Left colon (tissue), 2 donors: ENCODE measurements at regions not wholly inside any gene's neighbourhood (a gene's known extent, or its start where the extent isn't known, plus 50 kb on each side); places are given as distances from the start of the nearest gene placed in this dataset.
"Not testable (repeated sequence)": the region's sequence is repeated elsewhere in the genome, so short reads cannot be mapped to it uniquely, and the experiment has no call there.

Experiments used
- ATAC-seq: fragments of 200-7000 bp; cut with Tn5 transposase; one replicate; pipeline ENCODE4 v1.9.1; 2020; ENCODE audit warnings: mild to moderate bottlenecking, moderate library complexity
- DNase-seq, 2 donors: peaks; one replicate each; pipeline ENCODE4 v3.0.0-alpha.2; 2020
- intact Hi-C, 2 donors: fragments of 100-400 bp; cut with DNase I in 1 of 2; cut with micrococcal nuclease in 1 of 2; formaldehyde crosslinking; loops; one replicate each; pipeline versions ENCODE4 v1.11.2 to v1.14.0; 2022; cut with DNase I, micrococcal nuclease
- donor health status: DM: no; HTN: no; CAD: no.
- donor health status: DM: yes; HTN: yes; CAD: no.

DNA sequence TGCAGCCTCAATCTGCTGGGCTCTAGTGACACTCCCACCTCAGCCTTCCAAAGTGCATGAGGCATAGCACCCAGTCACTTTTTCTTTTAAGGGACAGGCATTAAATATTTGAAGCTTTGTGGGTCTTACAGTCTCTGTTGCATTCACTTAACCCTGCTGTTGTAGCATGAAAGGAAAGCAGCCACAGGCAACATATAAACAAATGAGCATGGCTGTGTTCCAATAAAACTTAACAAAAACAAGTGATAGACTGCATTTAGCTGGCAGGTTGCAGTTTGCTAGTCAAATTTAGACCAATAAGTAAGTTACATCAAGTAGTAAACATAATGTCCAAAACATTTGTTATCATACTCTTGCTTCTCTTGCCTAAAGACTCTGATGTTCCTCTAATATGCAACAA lies 297.3 kb upstream of the MMADHC start:
- DNase-seq, result no peak
- intact Hi-C loops, result no loop called here
- ATAC-seq, result no peak

DNA sequence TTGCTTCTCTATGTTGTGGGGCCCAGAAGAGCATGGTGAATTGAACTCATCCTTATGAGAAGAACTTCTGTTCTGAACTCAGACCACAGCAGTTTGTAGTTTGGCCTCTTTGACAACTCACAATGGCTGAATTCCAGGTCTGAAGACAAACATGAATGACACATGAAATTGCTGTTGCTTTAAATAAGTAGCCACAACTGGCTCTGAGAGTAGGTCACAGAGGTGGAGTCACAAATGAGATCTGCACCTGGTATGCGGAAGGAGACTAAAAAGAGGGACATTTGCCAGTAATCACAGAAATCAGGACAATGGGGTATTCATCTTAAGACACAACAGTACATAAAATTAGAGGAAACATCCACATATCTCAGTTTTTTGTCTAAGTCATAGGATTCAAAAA lies 290.3 kb upstream of the MMADHC start:
- intact Hi-C loops, result no loop called here
- ATAC-seq, result no peak

DNA sequence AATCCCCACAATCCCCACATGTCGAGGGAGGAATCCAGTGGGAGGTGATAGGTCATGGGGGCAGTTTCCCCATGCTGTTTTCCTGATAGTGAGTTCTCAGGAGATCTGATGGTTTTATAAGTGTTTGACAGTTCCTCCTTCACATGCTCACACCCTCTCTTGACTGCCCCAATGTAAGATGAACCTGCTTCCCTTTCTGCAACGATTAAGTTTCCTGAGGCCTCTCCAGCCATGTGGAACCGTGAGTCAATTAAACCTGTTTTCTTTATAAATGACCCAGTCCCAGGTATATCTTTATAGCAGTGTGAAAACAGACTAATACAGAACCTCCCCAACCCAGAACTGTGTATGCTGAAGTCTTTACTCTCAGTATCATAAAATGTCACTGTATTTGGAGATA lies 289.5 kb upstream of the MMADHC start:
- ATAC-seq (no peak), DNase-seq (no peak)
- intact Hi-C loops, result no loop called here

More for the DNA sequence above, 290.3 kb upstream of the MMADHC start:
- no peak for DNase-seq

DNA sequence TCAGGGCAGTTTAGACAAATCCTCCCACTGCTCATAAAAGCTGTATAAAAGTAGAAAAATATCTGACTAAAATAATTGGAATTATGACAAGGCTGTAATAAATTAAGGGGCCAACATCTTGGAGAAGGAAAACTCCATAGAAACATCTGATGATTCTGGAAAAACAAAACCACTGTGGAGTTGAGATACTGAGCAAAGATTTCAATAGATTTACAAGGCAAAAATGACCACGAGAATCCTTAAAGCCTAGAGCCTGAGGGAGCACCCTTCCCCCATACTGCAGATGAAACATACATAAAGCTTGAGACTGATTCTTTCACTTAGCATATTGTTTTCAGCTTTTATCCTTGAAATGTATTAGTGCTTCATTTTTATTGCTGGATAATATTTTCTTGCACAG lies 286.4 kb upstream of the MMADHC start:
- ATAC-seq, result no peak
- intact Hi-C loops, result no loop called here
- DNase-seq, result no peak

DNA sequence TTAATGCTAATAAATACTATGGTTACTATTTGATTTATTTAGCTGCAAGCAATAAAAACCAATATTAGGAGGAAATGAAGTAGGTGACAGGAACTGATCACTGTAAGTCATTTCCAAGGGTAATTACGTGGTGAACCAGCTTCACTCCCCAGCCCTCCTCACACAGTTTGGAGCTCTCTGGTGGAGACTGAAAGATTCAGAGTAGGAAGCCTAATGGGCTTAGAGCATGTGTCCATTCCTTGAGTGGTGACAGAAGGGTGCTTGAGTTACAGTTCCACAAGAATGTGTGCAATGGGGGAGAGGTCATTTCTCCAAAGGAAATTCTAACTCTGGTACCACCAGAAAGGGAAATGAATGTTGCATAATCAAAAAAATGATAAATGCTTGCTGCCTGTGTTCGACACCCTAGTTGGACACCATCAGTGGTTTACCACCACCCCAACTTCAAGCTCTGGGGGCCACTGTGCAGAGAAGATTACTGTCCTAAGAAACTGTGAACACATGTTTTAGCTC lies 285.1 kb upstream of the MMADHC start:
- no peak for ATAC-seq
- no peak for DNase-seq
- intact Hi-C loops, result no loop called here

DNA sequence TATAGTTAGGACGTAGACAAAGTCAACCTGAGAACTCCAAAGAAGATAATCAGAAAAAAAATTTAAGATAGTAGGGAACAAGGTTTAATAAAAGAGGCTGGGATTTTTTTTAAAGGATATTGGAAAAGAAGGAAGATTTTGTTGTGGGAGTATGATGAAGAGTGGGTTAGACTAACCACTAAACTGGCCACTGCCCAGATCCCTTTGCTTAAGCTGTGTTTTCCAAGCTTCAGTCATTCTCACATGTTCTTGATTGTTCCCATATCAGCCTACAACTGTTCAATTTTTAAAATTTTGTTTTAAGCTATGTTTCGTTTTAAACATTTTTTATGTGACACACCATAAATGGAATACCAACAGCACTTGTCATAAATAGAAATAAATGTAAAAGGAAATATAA lies 284.5 kb upstream of the MMADHC start:
- no peak for ATAC-seq
- intact Hi-C loops, result no loop called here

DNA sequence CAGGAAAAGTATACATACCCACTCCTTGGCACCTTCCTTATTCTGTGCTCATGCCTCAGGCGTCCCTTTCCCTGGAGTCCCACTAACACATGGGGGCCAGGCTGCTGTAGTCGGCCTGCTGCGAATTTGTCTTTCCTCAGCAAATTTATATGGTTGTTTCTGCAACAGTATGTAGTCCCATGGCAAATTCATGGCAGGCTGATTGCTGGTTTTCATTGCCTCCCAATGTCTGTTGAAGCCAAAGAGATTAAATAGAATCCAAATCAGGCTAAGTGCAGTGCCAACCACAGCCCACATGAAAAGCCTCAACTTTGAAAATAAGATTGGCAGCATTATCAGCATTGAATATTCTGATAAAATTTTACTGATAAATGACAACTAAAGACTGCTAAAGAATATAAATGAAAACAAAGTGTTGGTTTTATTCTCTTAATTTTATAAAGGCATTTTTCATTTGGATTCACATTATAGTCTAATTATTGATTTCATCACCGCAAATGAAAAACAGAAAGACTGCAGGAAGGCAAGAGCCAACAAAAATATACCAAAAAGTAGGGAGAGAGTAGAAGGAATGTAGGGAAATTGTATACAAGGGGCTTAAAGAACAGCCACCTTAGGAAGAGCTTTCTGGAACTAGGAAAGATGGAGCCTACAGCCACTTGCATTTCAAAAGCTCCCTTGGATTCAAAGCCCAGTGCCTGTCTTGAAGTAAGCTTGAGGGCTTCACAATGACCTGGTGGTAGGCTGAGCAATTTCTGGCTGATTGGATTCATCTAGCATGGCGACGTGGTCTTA lies 283.7 kb upstream of the MMADHC start:
- intact Hi-C loops, result no loop called here
- ATAC-seq (no peak), DNase-seq (no peak)

More for the DNA sequence above, 284.5 kb upstream of the MMADHC start:
- DNase-seq, result no peak

DNA sequence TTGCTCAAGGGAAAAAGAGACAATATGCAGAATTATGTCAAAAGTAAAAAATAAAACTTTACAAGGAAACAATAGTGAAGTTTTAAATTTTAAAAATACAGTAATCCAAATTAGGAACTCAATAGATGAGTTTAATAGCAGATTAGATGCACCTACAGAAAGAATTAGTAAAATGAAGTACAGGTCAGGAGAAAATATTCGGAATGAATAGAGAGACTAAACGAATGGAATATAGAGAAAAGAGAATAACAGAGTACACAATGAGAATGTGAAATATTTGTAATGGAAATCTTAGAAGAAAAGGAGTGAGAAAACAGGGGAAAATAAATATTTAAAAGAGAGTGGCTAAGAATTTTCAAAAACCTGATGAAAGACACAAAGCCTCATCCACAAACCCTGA lies 275.7 kb upstream of the MMADHC start:
- DNase-seq (no peak), ATAC-seq (no peak)
- intact Hi-C loops, result no loop called here

DNA sequence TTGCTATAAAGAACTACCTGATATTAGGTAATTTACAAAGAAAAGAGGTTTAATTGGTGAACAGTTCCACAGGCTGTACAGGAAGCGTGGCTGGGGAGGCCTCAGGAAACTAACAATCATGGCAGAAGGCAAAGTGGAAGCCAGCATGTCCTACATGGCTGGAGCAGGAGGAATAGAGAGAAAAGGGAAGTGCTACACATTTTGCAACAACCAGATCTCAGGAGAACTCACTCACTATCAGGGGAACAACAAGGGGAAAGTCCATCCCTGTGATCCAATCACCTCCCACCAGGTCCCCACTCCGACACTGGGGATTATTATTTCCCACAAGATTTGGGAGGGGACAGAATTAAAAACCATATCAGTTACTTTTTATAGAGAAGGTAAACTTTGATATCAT lies 273.5 kb upstream of the MMADHC start:
- intact Hi-C loops, result no loop called here
- ATAC-seq, result no peak
- no peak for DNase-seq

DNA sequence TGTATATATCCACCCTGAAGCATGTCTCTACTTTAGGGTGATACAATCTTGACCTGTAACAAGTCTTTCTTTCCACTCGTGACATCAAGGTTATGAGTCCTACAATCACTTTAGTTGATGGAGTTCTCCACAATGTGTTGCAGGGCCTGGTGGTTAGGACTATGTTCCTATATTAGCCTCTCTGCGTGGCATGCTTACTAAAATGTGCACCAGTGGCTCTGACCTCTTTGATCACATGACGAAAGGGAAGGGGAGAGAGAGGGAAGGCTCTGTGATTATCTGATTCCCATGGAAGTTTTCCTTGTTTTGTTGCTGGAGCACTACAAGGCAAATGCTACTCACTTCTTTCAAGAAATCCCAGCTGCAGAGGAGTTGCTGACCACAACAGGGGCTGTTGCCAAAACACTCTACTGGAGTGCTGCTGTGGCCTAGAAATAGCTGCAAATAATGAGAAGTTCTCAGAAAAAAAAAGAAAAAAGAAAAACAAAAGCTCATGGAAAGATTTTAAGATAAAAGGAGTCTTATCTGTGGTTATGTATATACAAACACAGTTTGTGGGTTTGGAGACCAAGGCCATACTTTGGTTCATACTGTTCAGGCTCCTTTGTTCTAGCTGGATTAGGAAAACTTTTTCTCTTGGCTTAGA lies 272.8 kb upstream of the MMADHC start:
- ATAC-seq (no peak), DNase-seq (no peak)
- intact Hi-C loops, result no loop called here

DNA sequence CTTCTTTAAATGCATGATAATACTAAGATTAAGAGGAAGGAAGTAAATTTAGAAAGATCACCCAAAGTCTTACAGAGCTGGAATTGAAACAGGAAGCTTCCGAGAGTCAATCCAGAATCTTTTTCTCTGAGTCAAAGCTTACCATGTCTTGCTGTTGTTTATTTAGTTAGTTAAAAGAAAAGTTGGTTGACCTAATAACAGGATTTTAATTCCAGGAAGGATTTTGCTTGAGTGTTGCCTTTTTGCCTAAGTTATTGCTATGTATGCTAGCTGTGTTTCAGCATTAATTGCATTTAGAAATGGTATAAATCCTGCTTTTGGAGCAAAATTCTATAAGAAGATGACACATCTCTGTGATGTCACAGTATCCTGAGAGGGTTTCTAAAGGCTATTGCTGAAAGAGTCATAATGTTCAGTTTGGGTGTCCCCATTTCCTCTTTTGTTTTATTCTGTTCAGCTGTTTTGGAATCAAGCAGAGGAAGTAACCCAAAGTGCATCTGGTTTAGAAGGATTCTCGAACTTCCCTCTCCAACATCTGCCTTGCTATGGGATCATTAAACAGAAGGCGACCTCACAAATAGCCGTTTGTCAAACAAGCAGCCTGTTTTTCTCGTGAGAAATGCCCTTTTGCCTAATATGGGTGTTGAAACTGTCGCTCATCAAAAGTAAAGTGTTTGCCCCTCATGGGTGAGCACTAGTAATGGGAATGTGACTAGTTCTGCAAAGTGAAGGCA lies 271.5 kb upstream of the MMADHC start:
- intact Hi-C loops, result no loop called here
- DNase-seq, result no peak

DNA sequence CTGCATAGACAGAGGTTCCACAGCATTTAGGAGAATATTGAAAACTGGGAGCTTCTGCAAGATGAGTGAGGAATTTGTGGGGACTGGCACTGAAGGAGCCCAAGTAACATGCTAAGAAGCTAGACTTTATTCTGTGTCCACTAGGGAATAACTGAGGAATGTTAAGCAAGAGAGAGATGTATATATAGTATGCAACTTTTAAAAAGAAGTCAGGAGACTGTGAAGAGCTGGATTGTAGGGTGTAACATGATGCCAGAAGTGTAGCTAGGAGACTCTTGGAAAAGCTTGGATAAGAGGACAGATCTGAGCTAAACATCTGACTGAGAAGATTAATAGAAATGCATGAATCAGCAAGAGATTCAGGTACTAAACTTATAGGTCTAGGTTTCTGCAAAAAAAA lies 270.6 kb upstream of the MMADHC start:
- ATAC-seq, result no peak

More for the DNA sequence above, 271.5 kb upstream of the MMADHC start:
- no peak for ATAC-seq

DNA sequence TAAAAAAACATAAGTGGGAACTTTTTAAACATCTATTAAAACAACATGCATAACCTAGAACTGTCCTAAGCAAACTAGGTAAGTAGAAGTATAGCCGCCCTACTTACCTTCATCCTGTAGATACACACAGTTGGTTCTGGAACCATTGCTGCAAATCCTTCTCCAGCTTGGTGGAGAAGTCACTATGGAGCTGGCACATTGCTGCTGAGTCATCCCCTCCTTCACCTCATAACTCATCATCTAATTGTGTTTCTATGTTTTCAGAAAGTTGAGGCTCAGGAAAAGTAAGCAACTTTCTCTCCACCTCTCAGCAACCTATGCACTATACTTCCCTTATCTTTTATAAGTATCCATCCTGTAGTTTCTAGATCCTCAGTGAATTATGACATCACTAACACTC lies 269.8 kb upstream of the MMADHC start:
- ATAC-seq, result no peak
- DNase-seq, result no peak
- intact Hi-C loops, result no loop called here

More for the DNA sequence above, 270.6 kb upstream of the MMADHC start:
- no peak for DNase-seq
- intact Hi-C loops, result no loop called here

DNA sequence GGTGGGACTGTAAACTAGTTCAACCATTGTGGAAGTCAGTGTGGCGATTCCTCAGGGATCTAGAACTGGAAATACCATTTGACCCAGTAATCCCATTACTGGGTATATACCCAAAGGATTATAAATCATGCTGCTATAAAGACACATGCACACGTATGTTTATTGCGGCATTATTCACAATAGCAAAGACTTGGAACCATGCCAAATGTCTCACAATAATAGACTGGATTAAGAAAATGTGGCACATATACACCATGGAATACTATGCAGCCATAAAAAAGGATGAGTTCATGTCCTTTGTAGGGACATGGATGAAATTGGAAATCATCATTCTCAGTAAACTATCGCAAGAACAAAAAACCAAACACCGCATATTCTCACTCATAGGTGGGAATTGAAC lies 268.3 kb upstream of the MMADHC start:
- ATAC-seq, intact Hi-C loops, DNase-seq: not testable (repeated sequence)

DNA sequence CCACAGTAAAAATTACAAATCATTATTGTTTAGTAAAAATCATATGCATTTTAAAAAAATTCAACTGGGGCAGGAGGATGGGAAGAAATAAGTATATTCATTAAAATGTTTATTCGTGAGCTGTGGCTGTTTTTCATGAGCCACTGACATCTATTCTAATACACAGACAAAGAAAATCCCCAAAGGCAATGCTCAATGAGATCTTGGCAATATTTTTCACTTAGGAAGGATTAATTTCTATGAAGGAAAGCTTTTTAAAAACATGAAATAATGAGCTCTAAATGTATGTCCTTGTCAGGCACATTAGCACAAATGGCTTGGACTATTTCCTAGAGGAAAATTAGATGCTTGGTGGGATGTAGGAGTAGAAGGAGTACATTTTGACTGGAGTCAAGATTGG lies 262.0 kb upstream of the MMADHC start:
- ATAC-seq (no peak), DNase-seq (no peak)
- intact Hi-C loops, result no loop called here

DNA sequence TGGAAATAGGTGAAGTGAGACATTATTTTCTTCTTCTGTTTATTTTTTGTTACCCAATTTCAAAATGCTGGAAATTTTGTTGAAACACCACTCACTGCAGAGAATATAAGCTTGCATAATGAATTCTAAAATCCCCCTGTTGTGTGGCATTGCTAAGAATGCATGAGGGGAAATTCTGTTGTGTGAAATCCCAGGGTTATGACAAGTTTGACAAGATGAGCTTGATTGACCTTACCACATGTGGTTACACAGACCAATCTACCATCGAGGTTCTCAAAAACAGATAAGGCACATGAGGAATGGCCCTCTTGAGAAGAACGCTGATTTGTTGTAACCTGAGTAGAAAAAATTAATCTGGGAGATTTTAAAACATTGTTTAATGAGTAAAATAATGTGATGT lies 261.6 kb upstream of the MMADHC start:
- DNase-seq, result no peak
- ATAC-seq, result no peak
- intact Hi-C loops, result no loop called here

DNA sequence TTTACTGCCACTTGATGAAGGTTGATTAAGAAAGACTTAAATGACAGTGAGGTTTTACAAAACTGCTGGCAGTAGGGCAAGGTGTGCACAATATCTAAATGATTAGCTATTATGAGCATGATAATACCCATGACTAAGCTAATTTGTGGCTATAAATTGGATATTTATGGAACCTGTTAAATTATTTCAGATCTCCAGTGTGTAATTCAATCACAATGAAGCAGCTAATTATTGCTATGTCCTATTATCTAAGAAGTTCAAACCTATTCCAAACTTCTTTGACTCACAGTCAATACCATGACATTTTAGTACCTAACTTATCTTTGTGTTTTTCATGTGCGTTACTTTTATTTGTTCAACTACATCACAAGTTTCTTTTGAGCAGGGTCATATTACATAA lies 253.8 kb upstream of the MMADHC start:
- DNase-seq, result no peak
- ATAC-seq, result no peak
- intact Hi-C loops, result no loop called here

DNA sequence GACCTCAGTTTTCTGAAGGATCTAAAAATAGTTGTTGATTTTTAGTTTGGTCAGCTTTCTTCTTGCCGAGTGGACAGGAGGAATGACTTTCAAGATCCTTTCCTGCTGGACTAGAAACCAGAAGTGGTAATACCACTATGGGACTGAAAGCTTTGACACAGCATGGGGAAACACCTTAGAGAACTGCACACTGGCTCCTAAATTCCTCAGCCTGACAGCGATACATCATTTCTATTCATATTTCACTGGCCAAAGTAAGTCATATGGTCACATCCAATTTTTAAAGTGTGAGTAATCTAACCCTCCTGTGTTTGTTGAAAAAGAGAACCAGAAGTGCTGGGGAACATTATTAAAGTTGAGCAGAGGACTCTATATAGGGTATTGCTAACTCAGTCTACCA lies 244.7 kb upstream of the MMADHC start:
- intact Hi-C loops, result no loop called here
- ATAC-seq, result no peak

DNA sequence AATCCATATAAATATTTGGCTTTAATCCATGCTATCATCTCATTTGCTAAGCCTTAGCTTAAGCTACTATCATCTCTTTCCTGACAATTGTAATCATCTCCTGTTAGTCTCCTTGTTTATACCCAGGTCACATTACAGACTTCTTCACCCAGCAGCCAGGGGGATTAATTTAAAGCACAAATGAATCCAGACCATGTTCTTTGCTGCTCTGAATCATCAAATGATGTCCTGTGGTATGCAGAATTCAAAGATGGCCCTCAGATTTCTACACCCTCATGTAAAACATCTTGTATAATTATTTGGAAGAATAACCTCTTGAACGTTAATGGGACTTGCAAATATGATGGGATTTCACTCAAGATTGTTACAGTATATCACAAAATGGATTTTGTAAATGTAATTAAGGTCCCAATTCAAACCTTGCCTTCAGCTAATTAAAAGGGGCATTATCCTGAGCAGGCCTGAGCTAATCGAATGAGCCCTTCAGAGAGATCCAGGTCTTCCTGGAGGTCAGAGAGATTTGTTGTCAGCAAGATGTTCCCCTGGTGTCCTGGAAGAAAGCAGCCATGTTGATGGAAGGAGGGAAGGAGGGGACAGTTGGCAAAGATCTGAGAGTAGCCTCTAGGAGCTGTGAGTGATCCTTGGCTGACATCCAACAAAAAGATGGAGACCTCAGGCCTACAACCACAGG lies 241.1 kb upstream of the MMADHC start:
- no peak for DNase-seq
- ATAC-seq, result no peak
- intact Hi-C loops, result no loop called here

More for the DNA sequence above, 244.7 kb upstream of the MMADHC start:
- DNase-seq, result no peak
